ENCODE measurements at regions not wholly inside any gene's neighbourhood (a gene's known extent, or its start where the extent isn't known, plus 50 kb on each side); places are given as distances from the start of the nearest gene placed in this dataset.
A peak's percentile ranks its signal among the peaks of the same experiment; 100 is the strongest.

DNA sequence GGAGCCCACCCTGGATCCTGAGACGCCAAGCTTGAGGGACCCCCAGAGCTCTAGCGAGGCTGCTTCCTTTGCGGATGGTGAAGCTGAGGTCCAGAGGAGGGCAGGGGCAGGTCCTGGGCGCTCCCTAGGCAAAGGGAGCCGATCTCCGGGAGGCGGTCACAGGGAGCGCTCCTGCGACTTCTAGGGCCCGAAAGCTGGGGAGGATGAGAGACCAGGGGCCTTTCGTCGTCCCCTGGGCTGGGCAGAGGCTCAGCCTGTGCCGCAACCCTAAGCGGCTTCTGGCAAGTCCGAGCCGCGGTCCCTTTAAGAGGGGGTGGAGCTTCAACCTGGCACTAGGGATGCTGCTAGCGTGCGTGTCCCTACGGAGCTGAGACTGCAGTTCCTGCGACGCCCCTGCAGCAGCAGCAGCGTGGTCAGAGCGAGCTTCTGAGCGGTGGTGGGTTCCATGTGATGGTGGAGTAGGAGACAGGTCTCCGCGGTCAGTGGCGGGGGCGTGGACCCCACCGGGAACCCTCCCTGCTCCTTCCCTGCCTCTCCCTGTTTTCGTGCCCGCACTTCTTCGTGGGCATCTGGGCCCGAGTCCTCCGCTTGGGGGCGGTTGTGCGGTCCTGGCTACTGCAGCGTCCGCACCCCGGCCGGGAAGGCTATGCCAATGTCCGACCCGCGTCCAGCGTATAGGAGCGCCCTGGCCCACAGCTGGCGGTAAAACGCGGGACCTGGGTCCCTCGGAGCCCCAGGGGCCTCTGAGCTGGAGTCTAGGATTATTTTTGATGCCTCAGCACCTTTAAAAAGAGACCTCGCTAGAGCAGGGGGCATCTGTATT is 154.6 kb downstream of the CCDC74A start:
- peak; percentile 98 for ATAC-seq
- under 1% methylated on average over 46 of the region's 51 CpGs for WGBS (ENCODE audit: insufficient coverage, insufficient replicate concordance, low lambda C conversion rate, missing lambda C conversion rate)
- POLR2A ChIA-PET = interaction anchor here (0.6 to 1.1 kb wide), 3 partner anchors 9 to 193 kb away, joined by 3 to 4 read pairs (median 3); no protein-coding TSS in a partner anchor
- TF ChIP-seq YY1 (IDR thresholded peaks at IDR 0.05; ENCODE audit: low read depth, low read length) (0 out of 2 replicates have a peak, but pooled peaks have one; percentile 25), IKZF1 (conservative IDR thresholded peaks at IDR 0.05) (peak; percentile 61), MEF2B (IDR thresholded peaks at IDR 0.05; ENCODE audit: partially characterized antibody, poor library complexity, severe bottlenecking) (peak; percentile 41), KLF5 (IDR thresholded peaks at IDR 0.05; ENCODE audit: partially characterized antibody) (peak; percentile 29), GATAD2B (conservative IDR thresholded peaks at IDR 0.05; ENCODE audit: low read depth) (peak; percentile 21; the same call in 1 of the 2 replicates), CBX5 (IDR thresholded peaks at IDR 0.05; ENCODE audit: low read depth) (peak; percentile 70; the same call in 1 of the 2 replicates), ATF7 (IDR thresholded peaks at IDR 0.05; ENCODE audit: low read depth) (no peak), POLR2AphosphoS5 (IDR thresholded peaks at IDR 0.05; ENCODE audit: low read length) (peak; percentile 89), ZNF217 (IDR thresholded peaks at IDR 0.05) (no peak), TCF12 (IDR thresholded peaks at IDR 0.05; ENCODE audit: low read depth, low read length) (peak; percentile 48; the same call in 1 of the 2 replicates), SUZ12 (IDR thresholded peaks at IDR 0.05; ENCODE audit: unreplicated experiment) (no peak), SPI1 (IDR thresholded peaks at IDR 0.05; ENCODE audit: borderline replicate concordance, insufficient read depth, low read depth, low read length) (peak; percentile 37; the same call in 1 of the 2 replicates), CREB1 (IDR thresholded peaks at IDR 0.05; ENCODE audit: low read depth) (peak; percentile 61; the same call in 1 of the 2 replicates), EGR1 (IDR thresholded peaks at IDR 0.05; ENCODE audit: borderline replicate concordance in 1 of 2, low read depth in 2 of 2, low read length in 2 of 2) (0 out of 3 replicates have a peak, but pooled peaks of 1 of the 2 experiments have one; percentile 44)
- TF ChIP-seq, protein P1, sequence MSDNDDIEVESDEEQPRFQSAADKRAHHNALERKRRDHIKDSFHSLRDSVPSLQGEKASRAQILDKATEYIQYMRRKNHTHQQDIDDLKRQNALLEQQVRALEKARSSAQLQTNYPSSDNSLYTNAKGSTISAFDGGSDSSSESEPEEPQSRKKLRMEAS (IDR thresholded peaks at IDR 0.05; ENCODE audit: low read depth, low read length) = peak; percentile 90
- TF ChIP-seq, protein P2, sequence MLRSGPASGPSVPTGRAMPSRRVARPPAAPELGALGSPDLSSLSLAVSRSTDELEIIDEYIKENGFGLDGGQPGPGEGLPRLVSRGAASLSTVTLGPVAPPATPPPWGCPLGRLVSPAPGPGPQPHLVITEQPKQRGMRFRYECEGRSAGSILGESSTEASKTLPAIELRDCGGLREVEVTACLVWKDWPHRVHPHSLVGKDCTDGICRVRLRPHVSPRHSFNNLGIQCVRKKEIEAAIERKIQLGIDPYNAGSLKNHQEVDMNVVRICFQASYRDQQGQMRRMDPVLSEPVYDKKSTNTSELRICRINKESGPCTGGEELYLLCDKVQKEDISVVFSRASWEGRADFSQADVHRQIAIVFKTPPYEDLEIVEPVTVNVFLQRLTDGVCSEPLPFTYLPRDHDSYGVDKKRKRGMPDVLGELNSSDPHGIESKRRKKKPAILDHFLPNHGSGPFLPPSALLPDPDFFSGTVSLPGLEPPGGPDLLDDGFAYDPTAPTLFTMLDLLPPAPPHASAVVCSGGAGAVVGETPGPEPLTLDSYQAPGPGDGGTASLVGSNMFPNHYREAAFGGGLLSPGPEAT (IDR thresholded peaks at IDR 0.05; ENCODE audit: low read depth) = 0 out of 2 replicates have a peak, but pooled peaks have one; percentile 57
- TF ChIP-seq, protein P3, sequence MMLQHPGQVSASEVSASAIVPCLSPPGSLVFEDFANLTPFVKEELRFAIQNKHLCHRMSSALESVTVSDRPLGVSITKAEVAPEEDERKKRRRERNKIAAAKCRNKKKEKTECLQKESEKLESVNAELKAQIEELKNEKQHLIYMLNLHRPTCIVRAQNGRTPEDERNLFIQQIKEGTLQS (IDR thresholded peaks at IDR 0.05; ENCODE audit: borderline replicate concordance, extremely low read depth, low read depth, low read length) = no peak
- TF ChIP-seq, protein P4, sequence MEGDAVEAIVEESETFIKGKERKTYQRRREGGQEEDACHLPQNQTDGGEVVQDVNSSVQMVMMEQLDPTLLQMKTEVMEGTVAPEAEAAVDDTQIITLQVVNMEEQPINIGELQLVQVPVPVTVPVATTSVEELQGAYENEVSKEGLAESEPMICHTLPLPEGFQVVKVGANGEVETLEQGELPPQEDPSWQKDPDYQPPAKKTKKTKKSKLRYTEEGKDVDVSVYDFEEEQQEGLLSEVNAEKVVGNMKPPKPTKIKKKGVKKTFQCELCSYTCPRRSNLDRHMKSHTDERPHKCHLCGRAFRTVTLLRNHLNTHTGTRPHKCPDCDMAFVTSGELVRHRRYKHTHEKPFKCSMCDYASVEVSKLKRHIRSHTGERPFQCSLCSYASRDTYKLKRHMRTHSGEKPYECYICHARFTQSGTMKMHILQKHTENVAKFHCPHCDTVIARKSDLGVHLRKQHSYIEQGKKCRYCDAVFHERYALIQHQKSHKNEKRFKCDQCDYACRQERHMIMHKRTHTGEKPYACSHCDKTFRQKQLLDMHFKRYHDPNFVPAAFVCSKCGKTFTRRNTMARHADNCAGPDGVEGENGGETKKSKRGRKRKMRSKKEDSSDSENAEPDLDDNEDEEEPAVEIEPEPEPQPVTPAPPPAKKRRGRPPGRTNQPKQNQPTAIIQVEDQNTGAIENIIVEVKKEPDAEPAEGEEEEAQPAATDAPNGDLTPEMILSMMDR (IDR thresholded peaks at IDR 0.05 in 2 of 3, conservative IDR thresholded peaks at IDR 0.05 in 1 of 3; ENCODE audit: control insufficient read depth in 2 of 3, extremely low read depth in 1 of 3, insufficient read depth in 1 of 3, low read depth in 3 of 3, low read length in 3 of 3) = peak; percentile 23 to 30 (median 24); a peak in 4 of 6 replicates

More for the DNA sequence above, 154.6 kb downstream of the CCDC74A start:
- BruUV-seq (replicated peaks) = no TSS peak
- FAIRE-seq (no peak), DNase-seq (ENCODE audit: low read depth, low spot score) (no peak)
- Histone ChIP-seq H3K4me2 (ENCODE audit: control insufficient read depth, insufficient read depth) (peak overlapping the region; percentile 58), H3K79me2 (ENCODE audit: control insufficient read depth, insufficient read depth, low read length) (peaks cover 20% of the 10 kb centered on the region), H3K36me3 (ENCODE audit: control insufficient read depth in 2 of 2, insufficient read depth in 2 of 2, low read length in 1 of 2) (no peaks in the 10 kb centered on the region), H3K9ac (ENCODE audit: control insufficient read depth, insufficient read depth, low read length) (peak overlapping the region; percentile 72), H3K4me3 (peak overlapping the region; percentile 88), H3K27ac (ENCODE audit: control insufficient read depth, insufficient read depth) (peak overlapping the region; percentile 62), H3K4me1 (ENCODE audit: control insufficient read depth, insufficient read depth, low read length) (no peaks in the 10 kb centered on the region; the same call in 1 of the 2 replicates), H3K27me3 (replicated peaks in 1 of 2; ENCODE audit: control insufficient read depth in 2 of 2, insufficient read depth in 2 of 2, low read length in 1 of 2) (no peaks in the 10 kb centered on the region), H2AFZ (ENCODE audit: control insufficient read depth, low read depth, low read length) (peak overlapping the region; percentile 97), H4K20me1 (ENCODE audit: control insufficient read depth, insufficient read depth) (no peaks in the 10 kb centered on the region), H3K9me3 (replicated peaks; ENCODE audit: control insufficient read depth, insufficient read depth, low read length) (no peaks in the 10 kb centered on the region)
- SMC1A ChIA-PET (ENCODE audit: uncharacterized antibody, unreplicated experiment) = interaction anchor here (0.7 to 2.8 kb wide), 6 partner anchors 9 to 1340 kb away, joined by 3 to 9 read pairs (median 4); partner anchors contain the start of gene IMP4
- in situ Hi-C loops (cut with MboI) = loop anchor here (25.0 kb wide), 1 partner anchor 455 kb away; no protein-coding TSS in a partner anchor
- intact Hi-C loops (cut with micrococcal nuclease; ENCODE audit: unreplicated experiment) = loop anchor here (2.0 to 5.0 kb wide), 2 partner anchors 50 to 1346 kb away; no protein-coding TSS in a partner anchor
- CTCF ChIA-PET = interaction anchor here (0.7 to 2.3 kb wide), 8 partner anchors 9 to 269 kb away, joined by 3 to 36 read pairs (median 5); no protein-coding TSS in a partner anchor
- RAD21 ChIA-PET (ENCODE audit: unreplicated experiment) = interaction anchor here (0.8 to 2.9 kb wide), 6 partner anchors 8 to 1340 kb away, joined by 3 to 16 read pairs (median 8); partner anchors contain the start of gene IMP4
